Suppressor macrophage treated with lipopolysaccharide for 4 hours (primary cell): ENCODE measurements at regions not wholly inside any gene's neighbourhood (a gene's known extent, or its start where the extent isn't known, plus 50 kb on each side); places are given as distances from the start of the nearest gene placed in this dataset.

Experiments used
- DNase-seq: peaks from one replicate; pipeline ENCODE4 v3.0.0-alpha.2; 2020

DNA sequence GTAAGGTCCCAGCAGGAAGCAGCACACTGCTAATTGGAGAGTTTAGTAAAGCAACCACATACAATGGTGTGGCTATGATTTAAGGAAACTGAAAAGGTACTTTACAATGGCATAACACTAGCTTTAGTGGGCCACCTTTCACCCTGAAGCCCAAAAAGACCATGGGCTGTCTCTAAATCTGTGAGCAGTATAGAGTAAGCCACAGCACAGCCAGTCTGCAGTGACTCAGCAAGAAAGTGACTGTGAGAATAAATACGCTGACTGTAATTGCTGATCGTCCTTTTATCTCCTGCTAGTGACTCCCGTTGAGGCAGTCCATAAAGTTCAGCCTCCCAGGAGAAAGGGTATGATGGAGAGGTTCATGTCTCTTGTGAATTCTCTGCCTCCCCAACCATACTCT lies 679.8 kb upstream of the KIF2B start:
- no peak for DNase-seq

DNA sequence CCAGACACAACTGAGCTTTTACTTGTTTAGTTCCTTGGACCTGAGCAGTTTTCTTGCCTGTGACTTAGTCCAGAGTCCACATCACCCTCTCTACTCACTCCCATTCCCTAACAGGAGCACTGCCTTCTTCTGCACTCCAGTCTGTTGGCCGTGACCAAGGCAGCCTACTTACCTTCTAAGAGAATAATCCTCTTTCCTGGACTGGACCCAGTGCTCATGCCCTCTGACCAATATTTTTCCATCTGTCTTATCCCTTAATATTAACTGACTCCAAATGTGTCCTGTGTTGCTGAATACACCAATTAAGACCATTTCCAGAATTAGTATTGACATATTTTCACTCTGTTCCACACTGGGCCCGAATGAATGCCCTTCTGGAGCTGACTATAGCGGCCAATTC lies 681.0 kb upstream of the KIF2B start:
- DNase-seq, result no peak

DNA sequence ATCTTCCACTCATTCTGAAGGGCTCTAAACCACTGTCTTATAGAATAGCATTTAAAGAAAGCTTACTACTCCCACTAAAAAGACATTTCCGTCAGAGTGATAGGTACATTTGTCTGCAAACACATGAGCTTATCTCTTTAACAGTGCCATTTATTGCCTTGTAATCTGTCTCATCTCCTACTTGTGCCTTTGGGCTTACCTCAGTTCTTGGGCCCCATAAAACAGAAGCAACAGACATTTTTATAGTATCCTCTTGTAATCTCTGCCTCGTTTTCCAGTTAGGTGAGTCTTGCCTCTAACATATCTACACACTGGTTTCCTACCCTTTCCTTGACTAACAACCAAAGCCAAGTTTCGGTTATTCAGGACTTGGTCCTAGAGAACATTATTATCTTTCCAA lies 681.4 kb upstream of the KIF2B start:
- DNase-seq, result no peak

DNA sequence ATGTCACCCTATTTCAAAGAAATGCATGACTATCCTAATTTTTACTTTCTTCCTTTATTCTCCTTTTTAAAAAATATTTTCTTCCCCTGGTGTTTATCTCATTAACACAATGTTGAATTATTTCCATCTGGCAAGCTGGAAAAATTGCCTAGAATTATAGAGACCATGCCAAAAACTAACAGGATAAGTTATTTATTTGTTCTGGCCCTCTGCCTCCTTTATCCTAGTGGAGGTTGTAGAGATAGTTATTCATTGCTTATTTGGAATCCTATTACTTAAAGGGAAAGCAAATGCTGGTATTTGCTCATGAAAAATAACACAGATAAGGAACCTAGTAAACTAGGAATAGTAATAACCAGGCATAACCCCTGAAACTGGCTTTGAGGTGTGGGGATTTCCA lies 684.9 kb upstream of the KIF2B start:
- DNase-seq, result no peak

DNA sequence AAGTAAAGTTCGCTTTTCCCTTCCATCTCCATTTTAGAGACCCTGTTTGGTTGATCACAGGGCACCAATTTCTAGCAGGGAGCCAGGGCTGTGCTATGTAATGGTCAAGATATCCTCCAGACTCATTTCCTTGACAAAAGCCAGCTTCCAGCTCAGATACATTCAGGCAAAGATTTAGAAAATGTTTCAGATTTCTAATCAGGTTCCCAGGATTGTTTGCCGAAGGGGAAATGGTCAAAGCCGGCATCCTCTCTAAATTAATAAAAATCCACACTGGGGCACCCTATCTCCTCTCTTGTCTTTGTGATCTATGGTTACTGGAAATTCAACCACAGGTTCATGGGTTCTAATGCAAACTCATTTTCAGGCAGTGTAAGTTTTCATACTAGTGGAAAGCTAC lies 686.8 kb upstream of the KIF2B start:
- no peak for DNase-seq

DNA sequence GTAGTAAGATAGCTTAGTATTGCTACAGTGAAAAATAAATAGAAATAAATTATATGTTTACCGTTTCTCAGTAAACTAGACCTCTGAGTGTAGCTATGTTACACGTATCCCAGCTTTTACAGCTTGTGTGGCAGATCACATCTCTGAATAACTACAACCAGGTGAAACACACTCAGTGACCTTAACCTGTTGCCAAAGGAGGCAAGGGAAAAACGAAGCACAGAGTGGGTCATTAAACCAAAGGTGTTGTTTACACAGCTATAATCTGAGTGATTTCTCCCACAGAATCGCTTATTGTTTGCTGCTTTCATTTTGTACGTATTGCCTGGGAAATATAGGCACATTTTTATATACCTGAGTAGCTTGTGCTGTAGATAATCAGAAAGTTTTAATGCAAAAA lies 688.2 kb upstream of the KIF2B start:
- no peak for DNase-seq

DNA sequence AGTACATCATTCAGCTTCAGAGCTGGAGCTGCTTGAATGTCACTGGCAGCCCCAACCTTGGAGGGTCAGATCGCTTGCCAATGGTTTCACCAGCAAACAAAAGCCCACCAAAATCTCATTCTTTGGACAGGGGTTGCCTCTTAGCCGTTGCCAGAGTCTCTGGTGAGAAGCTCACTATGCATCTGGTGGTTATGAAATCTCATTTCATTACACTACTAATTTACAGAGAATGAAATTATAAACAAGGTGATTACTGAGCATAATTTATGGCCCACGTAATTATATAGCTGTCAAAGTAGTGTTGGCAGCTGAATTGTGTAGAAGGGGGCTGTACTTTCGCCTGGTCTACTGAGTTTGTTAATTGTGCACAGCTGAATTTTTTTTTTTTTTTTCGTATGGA lies 688.9 kb upstream of the KIF2B start:
- DNase-seq, result no peak

DNA sequence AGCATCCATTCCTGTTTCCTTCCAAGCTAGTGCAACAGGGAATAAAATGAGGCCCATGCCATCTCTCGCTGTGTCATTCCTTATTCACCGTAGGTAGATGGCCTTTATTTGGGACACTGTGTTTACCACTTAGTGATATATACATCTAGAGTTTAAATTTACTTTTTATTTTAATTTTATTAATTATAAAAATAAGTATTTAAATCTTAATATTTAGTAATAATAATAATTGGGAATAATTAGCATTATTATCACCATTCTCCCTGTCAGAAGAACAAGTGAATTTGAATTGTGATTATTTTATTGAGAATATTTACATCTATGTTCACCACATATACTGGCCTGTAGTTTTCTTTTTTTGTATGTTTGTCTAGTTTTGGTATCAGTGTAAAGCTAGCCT lies 692.9 kb upstream of the KIF2B start:
- no peak for DNase-seq

DNA sequence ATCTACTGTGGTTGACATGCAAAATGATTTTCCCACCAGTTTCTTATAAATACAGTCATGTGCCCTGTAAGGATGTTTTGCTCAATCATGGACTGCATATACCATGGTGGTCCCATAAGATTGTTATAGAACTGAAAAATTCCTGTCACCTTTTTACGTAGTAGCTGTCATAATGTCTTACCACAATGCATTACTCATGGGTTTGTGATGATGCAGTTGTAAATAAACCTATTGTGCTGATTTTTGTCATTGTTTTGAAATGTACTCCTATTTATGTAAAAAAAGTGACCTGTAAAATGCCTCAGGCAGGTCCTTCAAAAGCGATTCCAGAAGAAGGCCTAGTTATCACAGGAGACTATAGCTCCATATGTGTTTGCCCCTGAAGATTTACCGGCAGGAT lies 695.4 kb upstream of the KIF2B start:
- no peak for DNase-seq

DNA sequence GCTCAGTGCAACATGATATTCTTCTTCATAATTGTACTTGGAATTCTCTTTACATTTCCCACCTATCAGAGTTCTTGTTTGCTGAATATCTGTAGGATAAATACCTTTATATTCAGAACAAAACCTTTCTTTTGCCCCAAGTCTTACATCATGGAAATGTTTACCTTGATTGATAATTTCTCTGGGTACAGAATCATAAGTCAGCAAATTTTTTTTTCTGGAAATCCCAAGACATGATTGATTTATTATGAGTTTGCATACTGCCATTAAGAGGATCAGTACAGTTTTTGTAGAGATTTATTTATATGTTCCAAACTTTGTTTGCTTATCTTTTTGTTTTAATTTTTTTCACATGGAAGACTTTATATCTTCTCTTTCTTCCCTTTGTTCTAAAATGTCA lies 699.8 kb upstream of the KIF2B start:
- DNase-seq, result no peak

DNA sequence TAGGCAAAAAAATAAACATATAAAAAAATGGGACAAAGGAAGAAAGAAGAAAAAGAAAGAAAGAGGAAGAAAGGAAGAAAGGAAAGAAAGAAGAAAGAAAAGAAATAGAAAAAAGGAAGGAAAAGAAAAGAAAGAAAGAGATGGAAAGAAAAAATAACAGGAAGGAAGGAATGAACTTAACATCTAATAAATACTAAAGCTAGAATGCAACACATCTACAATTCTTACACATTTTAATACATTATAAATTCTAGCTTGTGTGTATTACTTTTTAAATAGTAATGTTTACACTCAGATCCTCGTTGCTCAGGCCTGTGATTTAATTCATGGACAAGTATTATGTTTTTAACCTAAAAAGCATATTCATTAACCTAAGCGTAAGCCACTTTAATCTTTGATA lies 703.0 kb upstream of the KIF2B start:
- DNase-seq, result no peak

DNA sequence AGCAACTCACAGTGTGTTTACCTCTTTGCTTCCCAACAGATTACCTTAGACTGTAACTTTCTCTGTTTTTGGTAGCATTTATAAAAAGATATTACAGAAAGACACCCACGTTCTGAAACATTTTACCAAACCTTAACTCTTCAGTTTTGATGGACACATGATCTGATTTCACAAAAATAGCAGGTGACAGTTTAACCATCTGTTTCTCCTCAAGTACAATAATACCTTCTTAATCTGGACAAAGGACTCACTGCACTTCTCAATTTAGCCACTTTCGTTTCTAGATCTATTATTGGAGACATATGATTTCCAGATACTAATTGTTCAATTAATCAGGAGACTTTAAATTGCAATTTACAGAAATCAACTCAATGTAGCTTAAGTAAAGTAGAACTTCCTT lies 703.8 kb upstream of the KIF2B start:
- no peak for DNase-seq

DNA sequence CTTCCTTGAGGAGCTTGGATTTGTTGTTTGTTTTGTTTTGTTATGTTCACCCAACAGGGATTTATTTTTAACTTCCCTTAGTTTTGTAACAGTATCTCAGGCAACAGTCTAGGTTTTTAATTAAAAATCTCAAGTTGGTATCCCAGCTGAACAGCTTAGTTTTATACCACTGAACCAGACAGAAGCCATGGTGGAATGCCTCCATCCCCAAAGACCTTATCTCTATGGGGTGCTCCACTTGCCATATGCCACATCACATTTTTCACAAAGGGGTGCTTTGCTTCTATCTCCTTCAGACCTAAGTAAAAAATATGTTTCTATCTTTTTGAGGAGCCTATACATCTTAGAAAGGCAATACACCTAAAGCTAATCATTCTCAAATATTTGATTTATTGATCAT lies 715.8 kb upstream of the KIF2B start:
- DNase-seq, result no peak

DNA sequence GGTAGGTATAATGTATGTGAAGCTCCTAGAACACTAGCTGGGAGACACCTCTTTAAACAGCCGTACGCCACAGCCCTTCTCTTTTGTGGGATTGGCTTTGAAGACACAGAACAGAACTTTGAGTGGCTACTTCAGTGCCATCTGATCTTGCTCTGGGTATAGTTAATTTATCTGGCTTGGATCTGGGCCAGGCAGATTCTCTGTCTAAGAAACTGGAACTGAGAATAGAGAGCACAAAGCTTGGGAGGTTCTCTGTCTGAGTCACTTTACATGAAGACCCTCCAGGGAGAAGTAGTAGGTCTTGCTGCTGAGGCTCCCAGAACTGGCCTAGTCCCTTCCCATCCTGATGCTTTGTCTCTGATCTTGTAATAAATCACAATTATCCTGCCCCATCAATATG lies 721.0 kb upstream of the KIF2B start:
- no peak for DNase-seq

DNA sequence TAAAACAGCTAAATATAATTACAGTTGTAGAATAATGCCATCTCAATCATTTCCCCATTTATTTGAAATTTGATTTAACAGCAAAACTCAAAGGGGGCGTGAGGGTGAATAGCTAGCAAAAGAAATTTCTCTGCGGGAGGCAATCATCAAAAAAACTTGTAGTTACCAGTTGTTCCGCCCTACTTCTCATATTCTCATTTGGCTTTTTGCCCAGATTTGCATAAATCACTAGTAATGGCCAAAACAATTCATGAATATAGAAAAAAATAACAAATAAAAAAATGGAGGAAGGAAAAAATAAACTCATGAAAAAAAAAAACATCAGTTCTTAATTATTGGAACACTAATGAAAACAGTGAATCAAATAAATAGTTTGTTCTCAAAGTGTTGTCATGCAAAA lies 722.6 kb upstream of the KIF2B start:
- no peak for DNase-seq

DNA sequence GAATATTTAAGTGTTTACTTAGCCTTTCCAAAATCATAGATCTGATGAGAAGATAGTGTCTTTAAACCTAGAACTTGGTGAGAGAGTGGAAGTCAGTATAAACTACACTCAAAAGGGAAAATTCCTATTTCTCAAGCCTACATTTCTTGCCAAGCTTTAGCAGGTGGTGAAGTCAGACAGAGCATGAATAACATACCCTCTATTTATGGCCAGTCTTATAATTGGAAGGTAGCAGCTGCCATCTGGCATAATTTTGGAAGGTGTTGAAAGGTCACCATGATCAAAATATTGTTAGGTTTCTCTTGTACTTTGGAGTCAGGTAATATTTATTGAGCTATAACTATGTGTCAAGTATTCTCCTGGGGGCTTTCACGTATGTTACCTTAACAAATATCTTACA lies 729.3 kb upstream of the KIF2B start:
- no peak for DNase-seq

DNA sequence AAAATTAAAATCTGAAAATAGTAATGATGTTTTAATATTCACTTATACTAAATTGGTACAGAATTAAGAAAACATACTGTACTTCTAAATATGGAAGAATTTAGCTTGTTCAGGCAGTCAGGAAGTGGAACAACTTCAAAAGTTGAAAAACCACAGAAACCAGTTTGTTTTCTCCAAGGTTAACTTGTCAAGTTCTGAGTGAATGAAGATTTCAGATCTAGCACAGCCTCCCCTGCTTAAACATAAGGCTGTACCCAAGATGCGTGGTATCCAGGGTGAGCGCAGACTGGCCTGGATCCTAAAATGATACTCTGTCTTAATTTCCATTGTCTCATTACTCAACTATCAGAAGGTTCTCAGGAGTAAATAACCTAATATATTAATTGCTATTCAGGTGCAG lies 730.7 kb upstream of the KIF2B start:
- no peak for DNase-seq

DNA sequence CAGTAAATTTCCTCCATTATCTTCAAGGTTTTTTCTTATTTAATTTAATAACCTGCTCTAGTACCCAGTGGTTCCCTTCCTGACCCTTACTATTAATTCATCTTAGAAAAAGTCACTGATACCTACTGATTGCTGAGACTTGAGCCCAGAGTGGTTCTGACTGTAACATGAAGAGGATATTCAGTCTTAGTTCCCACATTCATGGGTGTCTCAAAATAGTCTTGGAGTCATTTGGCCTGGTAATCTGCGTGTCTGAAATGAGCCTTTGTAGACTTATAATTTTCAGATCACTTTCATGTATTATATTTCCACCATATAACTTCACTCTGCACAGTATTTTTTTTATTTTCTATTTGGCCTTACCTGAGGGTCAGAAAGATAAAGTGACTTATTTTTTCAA lies 732.0 kb upstream of the KIF2B start:
- no peak for DNase-seq

DNA sequence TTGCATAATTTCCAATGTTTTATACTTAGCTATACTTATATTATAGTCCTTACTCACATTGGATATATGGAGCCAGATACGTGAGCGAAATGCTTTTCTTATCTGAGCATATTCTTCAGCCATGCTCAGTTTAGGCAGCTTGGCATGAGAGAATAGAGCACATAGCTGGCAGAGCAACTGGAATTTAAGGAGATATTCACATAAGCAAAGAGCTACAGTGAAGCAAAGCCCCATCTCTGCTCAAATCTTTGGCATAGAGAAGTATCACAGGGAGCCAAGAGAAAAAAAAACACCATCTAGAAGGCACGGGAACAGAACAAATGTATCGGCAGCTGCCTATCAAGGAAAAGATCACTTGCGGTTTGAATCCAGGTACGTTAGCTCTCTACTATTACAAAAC lies 734.2 kb upstream of the KIF2B start:
- DNase-seq, result no peak

DNA sequence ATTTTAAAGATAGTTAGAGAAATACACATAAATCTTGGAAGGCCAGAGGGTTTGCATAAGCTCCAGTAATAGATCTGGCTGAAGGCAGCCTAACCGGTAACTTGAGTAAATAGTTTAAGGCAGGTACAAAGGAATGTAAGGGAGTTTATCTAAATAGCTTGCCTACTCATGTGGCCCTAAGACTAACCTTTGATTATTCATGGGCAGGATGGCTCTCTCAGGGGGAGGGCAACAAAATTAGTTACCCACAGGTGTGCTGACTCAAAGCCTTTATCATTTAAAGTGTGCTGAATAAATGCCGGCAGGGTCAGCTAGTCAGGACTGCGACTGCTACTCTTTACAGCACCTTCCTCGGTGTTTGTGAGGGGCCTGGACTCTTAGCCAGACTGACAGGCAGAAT lies 761.3 kb upstream of the KIF2B start:
- no peak for DNase-seq

DNA sequence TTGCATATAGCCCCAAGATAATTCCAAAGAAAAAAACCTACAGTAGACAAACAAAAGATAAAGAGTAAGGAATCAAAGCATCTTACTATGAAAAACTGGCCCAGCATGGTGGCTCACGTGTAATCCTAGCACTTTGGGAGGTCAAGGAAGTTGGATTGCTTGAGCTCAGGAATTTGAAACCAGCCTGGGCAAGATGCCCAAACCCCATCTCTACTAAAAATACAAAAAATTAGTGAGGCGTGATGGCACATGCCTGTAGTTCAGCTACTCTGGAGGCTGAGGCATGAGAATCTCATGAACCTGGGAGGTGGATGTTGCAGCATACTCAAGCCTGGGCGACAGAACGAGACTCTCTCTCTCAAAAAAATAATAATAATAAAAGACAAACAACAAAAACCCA lies 764.7 kb upstream of the KIF2B start:
- no peak for DNase-seq

DNA sequence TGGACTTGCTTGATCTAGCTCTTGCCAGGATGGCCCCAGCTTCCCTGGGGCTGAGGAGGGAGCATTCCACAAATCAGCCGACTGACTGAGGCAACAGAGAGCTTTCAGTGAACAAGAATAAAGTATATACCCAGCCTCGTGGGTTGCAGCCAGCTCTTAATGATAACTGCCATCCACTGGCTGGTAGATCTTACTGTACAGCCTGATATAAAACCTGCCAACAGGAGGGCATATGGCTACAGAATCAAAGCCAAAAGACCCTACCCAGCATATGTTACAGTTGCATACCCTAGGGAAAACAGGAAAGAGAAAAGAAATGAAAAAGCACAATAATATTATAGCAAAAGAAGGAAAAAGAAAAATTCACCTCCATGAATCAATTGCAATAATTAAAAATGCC lies 775.9 kb upstream of the KIF2B start:
- DNase-seq, result no peak

DNA sequence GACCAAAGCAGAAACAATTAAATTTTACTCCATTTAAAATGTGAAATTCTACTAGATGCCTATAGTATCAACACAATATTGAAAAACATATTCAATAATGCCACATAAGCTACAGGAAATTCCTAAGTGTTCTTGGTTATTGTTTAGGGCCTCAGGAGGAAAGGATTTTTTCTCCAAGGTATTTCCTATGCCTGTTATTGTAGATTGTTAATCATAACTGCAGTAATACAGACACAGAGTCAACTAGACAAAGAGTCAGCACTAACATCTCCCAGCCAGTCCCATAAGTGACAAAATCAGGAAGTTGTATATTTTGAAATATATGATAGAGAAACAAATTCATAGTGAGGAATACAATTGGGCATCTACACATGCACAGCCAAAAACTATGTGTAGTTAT lies 782.7 kb upstream of the KIF2B start:
- DNase-seq, result no peak

DNA sequence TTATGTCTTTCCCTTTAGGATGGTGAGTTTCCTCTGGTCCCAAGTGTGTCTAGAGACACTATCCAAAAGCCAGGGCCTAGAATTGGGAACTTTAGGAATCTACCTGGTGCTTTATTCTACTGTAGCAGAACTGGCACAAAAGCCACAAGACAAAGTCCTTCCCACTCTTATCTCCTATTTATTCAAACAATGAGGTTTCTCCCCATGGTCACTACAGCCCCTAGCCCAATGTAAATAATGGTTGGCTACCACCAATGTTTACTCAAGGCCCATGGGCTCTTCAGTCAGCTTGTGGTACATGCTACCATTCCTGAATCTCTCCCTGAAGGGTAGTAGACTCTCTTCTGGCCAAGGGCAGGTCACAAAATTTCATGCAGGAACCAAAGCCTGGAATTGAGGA lies 789.4 kb upstream of the KIF2B start:
- no peak for DNase-seq

DNA sequence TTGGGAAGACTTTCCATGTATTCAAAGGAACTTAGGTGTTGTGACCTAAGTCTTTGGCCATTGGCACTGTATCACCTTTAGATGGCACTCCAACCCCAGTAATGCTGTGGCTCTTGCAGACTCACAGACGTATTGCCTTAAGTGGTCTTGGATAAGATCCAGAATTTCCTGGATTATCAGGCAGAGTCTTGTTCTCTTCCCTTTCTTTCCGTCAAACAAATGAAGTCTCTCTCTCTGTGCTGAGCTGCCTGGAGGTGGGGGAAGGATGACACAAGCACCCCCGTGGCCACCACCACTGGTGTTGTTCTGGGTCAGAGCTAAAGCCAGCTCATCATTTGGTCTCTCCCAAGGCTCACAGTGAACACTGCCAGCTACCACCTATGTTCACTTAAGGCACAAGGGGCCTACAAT lies 789.9 kb upstream of the KIF2B start:
- no peak for DNase-seq

DNA sequence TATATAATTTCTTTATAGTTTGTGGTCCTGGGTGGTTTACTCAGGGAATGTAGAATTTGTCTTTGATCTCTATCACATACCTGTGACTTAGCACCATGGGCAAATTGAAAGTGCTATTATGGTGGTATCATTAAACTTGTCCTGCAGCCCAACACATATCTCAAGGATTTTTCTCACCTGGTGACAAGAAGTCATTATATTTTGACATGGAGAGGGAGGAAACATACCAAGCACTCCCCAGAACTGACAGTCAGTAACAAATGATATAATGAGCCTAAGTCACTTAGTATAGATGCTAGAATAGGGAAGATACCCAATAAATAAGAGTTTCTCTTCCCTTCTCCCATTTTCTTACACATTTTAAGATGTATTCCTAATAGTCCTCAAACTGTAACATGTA lies 805.5 kb upstream of the KIF2B start:
- DNase-seq, result no peak

DNA sequence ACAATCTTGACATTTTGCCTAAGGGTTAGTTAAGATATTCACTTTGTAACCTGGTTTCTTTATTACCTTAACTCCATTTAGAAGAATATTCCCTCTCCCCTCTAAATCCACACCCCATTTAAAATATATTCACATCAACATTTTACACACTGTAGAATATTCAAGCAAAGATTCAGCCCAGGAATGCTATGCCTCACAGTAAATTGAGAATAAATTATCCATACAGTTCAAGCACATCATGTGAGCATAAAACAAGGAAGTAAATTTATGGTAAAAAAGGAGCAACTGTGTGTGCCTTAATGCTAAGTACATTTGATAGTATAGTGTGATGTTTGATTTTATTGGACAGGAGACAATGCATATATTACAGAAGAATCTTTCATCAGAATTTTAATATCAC lies 806.6 kb upstream of the KIF2B start:
- DNase-seq, result no peak
